ENCODE measurements at regions not wholly inside any gene's neighbourhood (a gene's known extent, or its start where the extent isn't known, plus 50 kb on each side); places are given as distances from the start of the nearest gene placed in this dataset.

GRCh38 chr3:10577486-10577885 lies 72.1 kb upstream of the ATP2B2 start:
- H3K36me3 Mint-ChIP-seq (ENCODE audit: low read depth, unreplicated experiment) = no peaks in the 10 kb centered on the region
- H3K9me3 Mint-ChIP-seq (ENCODE audit: unreplicated experiment) = no peaks in the 10 kb centered on the region
- no peak overlapping the region for H3K27ac Mint-ChIP-seq (ENCODE audit: unreplicated experiment)
- Histone ChIP-seq H2AFZ (ENCODE audit: low read depth, low read length) (no peak overlapping the region), H3K27ac (ENCODE audit: low read depth, low read length) (no peak overlapping the region), H3K9ac (ENCODE audit: low read length) (no peak overlapping the region), H4K20me1 (ENCODE audit: insufficient read depth, low read length) (no peaks in the 10 kb centered on the region), H3K9me3 (ENCODE audit: insufficient read depth, low read depth, low read length) (no peaks in the 10 kb centered on the region), H3K4me3 (ENCODE audit: insufficient read depth, low read depth, low read length) (no peak overlapping the region), H3K4me1 (ENCODE audit: insufficient read depth, low read length) (peaks cover 6% of the 10 kb centered on the region), H3K79me2 (ENCODE audit: insufficient read depth, low read length) (no peaks in the 10 kb centered on the region), H3K4me2 (ENCODE audit: low read length) (no peak overlapping the region), H3K27me3 (ENCODE audit: insufficient read depth, low read length) (peaks cover 12% of the 10 kb centered on the region), H3K36me3 (ENCODE audit: insufficient read depth, low read length) (no peaks in the 10 kb centered on the region)
- FAIRE-seq = no peak
- no peak overlapping the region for H3K4me3 Mint-ChIP-seq (ENCODE audit: unreplicated experiment)
- DNase-seq (ENCODE audit: low read depth) = no peak
- peaks cover 48% of the 10 kb centered on the region for H3K27me3 Mint-ChIP-seq (ENCODE audit: low read depth, unreplicated experiment)
- no peak for TF ChIP-seq CTCF (IDR thresholded peaks at IDR 0.05; ENCODE audit: insufficient read depth, low read depth, low read length)
- no peak for TF ChIP-seq EZH2 (IDR thresholded peaks at IDR 0.05; ENCODE audit: insufficient read depth, low read length)
- H3K4me1 Mint-ChIP-seq (ENCODE audit: low read depth, unreplicated experiment) = peaks cover 4% of the 10 kb centered on the region

GRCh38 chr3:10580426-10580825 lies 75.0 kb upstream of the ATP2B2 start:
- Histone ChIP-seq H4K20me1 (ENCODE audit: insufficient read depth, low read length) (no peaks in the 10 kb centered on the region), H3K4me3 (ENCODE audit: insufficient read depth, low read depth, low read length) (no peak overlapping the region), H3K4me1 (ENCODE audit: insufficient read depth, low read length) (peaks cover 6% of the 10 kb centered on the region), H3K36me3 (ENCODE audit: insufficient read depth, low read length) (no peaks in the 10 kb centered on the region), H3K4me2 (ENCODE audit: low read length) (no peak overlapping the region), H3K27me3 (ENCODE audit: insufficient read depth, low read length) (peaks cover 24% of the 10 kb centered on the region), H2AFZ (ENCODE audit: low read depth, low read length) (no peak overlapping the region), H3K27ac (ENCODE audit: low read depth, low read length) (no peak overlapping the region), H3K9ac (ENCODE audit: low read length) (no peak overlapping the region), H3K79me2 (ENCODE audit: insufficient read depth, low read length) (no peaks in the 10 kb centered on the region), H3K9me3 (ENCODE audit: insufficient read depth, low read depth, low read length) (no peaks in the 10 kb centered on the region)
- Mint-ChIP-seq H3K27me3 (ENCODE audit: low read depth, unreplicated experiment) (peaks cover 57% of the 10 kb centered on the region), H3K9me3 (ENCODE audit: unreplicated experiment) (no peaks in the 10 kb centered on the region), H3K27ac (ENCODE audit: unreplicated experiment) (no peak overlapping the region), H3K36me3 (ENCODE audit: low read depth, unreplicated experiment) (no peaks in the 10 kb centered on the region), H3K4me1 (ENCODE audit: low read depth, unreplicated experiment) (peaks cover 4% of the 10 kb centered on the region), H3K4me3 (ENCODE audit: unreplicated experiment) (no peak overlapping the region)
- DNase-seq (ENCODE audit: low read depth) (no peak), FAIRE-seq (no peak)
- TF ChIP-seq EZH2 (IDR thresholded peaks at IDR 0.05; ENCODE audit: insufficient read depth, low read length) (no peak), CTCF (IDR thresholded peaks at IDR 0.05; ENCODE audit: insufficient read depth, low read depth, low read length) (no peak)

- H2AFZ ChIP-seq (ENCODE audit: low read depth, low read length) = no peak overlapping the region
- H3K9ac ChIP-seq (ENCODE audit: low read length) = no peak overlapping the region
- no peaks in the 10 kb centered on the region for H4K20me1 ChIP-seq (ENCODE audit: insufficient read depth, low read length)
- H3K36me3 Mint-ChIP-seq (ENCODE audit: low read depth, unreplicated experiment) = no peaks in the 10 kb centered on the region
- H3K9me3 Mint-ChIP-seq (ENCODE audit: unreplicated experiment) = no peaks in the 10 kb centered on the region
- peaks cover 62% of the 10 kb centered on the region for H3K27me3 Mint-ChIP-seq (ENCODE audit: low read depth, unreplicated experiment)
- no peaks in the 10 kb centered on the region for H3K9me3 ChIP-seq (ENCODE audit: insufficient read depth, low read depth, low read length)
- TF ChIP-seq CTCF (IDR thresholded peaks at IDR 0.05; ENCODE audit: insufficient read depth, low read depth, low read length) = no peak
- TF ChIP-seq EZH2 (IDR thresholded peaks at IDR 0.05; ENCODE audit: insufficient read depth, low read length) = no peak
- H3K4me1 ChIP-seq (ENCODE audit: insufficient read depth, low read length) = peaks cover 6% of the 10 kb centered on the region
- H3K4me3 ChIP-seq (ENCODE audit: insufficient read depth, low read depth, low read length) = no peak overlapping the region
- H3K4me3 Mint-ChIP-seq (ENCODE audit: unreplicated experiment) = no peak overlapping the region
- peaks cover 4% of the 10 kb centered on the region for H3K4me1 Mint-ChIP-seq (ENCODE audit: low read depth, unreplicated experiment)
- no peaks in the 10 kb centered on the region for H3K79me2 ChIP-seq (ENCODE audit: insufficient read depth, low read length)
- no peak overlapping the region for H3K27ac ChIP-seq (ENCODE audit: low read depth, low read length)
- peak; percentile 85 for DNase-seq (ENCODE audit: low read depth)
- peaks cover 30% of the 10 kb centered on the region for H3K27me3 ChIP-seq (ENCODE audit: insufficient read depth, low read length)
- H3K4me2 ChIP-seq (ENCODE audit: low read length) = peak overlapping the region; percentile 53
- FAIRE-seq = no peak
- H3K36me3 ChIP-seq (ENCODE audit: insufficient read depth, low read length) = no peaks in the 10 kb centered on the region
- H3K27ac Mint-ChIP-seq (ENCODE audit: unreplicated experiment) = no peak overlapping the region
These were observed 75.9 kb upstream of the ATP2B2 start for GRCh38 chr3:10581251-10581650.

All from astrocyte (in vitro differentiated cells and primary cell).